ENCODE measurements at regions not wholly inside any gene's neighbourhood (a gene's known extent, or its start where the extent isn't known, plus 50 kb on each side); places are given as distances from the start of the nearest gene placed in this dataset.
A peak's percentile ranks its signal among the peaks of the same experiment; 100 is the strongest.

DNA sequence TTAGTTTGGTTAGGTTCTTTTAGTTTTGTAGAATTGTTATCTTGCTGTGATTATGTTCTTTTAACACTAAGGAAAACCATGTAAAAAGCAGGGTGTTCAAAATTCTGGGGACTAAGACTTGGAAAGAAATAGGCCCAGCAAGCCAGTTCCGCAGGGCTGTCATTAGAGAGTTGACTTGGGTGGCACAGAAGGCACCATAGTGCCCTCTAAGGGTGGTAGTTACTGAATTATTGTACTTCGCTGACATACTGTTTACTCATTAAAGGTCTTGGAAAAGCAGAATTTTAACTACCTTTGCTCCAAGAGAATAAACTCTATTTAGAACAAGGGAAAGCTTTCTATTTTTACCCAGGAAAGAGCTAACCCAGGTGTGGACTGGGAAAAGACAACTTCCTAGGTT is 86.5 kb downstream of the OTUD1 start:
- no peaks in the 10 kb centered on the region; the same call in 1 of the 2 replicates for H3K23me2 ChIP-seq (ENCODE audit: low read depth, low read length)
- H2BK5ac ChIP-seq (ENCODE audit: low read depth, low read length): no peak overlapping the region
- H3K27me3 ChIP-seq (replicated peaks in 1 of 4; ENCODE audit: control insufficient read depth in 3 of 4, extremely low read depth in 1 of 4, insufficient read depth in 3 of 4, low read length in 3 of 4): no peaks in the 10 kb centered on the region
- H3K4me1 ChIP-seq (replicated peaks in 1 of 4; ENCODE audit: control insufficient read depth in 3 of 4, insufficient read depth in 4 of 4, low read length in 3 of 4): no peaks in the 10 kb centered on the region
- no peak overlapping the region for H3K4me3 ChIP-seq (ENCODE audit: extremely low read depth in 1 of 4, insufficient read depth in 2 of 4, low read depth in 3 of 4, low read length in 4 of 4)
- no peak overlapping the region for H2AFZ ChIP-seq (ENCODE audit: low read length)
- H3K56ac ChIP-seq (replicated peaks; ENCODE audit: insufficient read length, low read depth, low read length): no peak overlapping the region
- H4K91ac ChIP-seq (replicated peaks; ENCODE audit: insufficient read length, low read length): no peak overlapping the region
- H3K14ac ChIP-seq (ENCODE audit: insufficient read length): no peak overlapping the region
- no peak overlapping the region for H3K23ac ChIP-seq (ENCODE audit: insufficient read length)
- no peak overlapping the region for H3K4ac ChIP-seq (replicated peaks; ENCODE audit: insufficient read length, low read depth, low read length)
- no peak overlapping the region for H2BK120ac ChIP-seq (replicated peaks; ENCODE audit: low read depth, low read length)
- CTCF ChIA-PET (ENCODE audit: partially characterized antibody): interaction anchor here (0.6 to 2.9 kb wide), 7 partner anchors 9 to 232 kb away, joined by 3 to 10 read pairs (median 3); no protein-coding TSS in a partner anchor
- TF ChIP-seq, protein P1, sequence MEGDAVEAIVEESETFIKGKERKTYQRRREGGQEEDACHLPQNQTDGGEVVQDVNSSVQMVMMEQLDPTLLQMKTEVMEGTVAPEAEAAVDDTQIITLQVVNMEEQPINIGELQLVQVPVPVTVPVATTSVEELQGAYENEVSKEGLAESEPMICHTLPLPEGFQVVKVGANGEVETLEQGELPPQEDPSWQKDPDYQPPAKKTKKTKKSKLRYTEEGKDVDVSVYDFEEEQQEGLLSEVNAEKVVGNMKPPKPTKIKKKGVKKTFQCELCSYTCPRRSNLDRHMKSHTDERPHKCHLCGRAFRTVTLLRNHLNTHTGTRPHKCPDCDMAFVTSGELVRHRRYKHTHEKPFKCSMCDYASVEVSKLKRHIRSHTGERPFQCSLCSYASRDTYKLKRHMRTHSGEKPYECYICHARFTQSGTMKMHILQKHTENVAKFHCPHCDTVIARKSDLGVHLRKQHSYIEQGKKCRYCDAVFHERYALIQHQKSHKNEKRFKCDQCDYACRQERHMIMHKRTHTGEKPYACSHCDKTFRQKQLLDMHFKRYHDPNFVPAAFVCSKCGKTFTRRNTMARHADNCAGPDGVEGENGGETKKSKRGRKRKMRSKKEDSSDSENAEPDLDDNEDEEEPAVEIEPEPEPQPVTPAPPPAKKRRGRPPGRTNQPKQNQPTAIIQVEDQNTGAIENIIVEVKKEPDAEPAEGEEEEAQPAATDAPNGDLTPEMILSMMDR (IDR thresholded peaks at IDR 0.05; ENCODE audit: control extremely low read depth in 1 of 3, insufficient read depth in 1 of 3, low read depth in 1 of 3, low read length in 3 of 3): peak in 2 of 3 experiments; percentile 34 to 41; a peak in 2 of 4 replicates
- no peak for TF ChIP-seq ZNF274 (IDR thresholded peaks at IDR 0.05; ENCODE audit: borderline replicate concordance, extremely low read depth, low read length)
- peak; percentile 61 to 69 for TF ChIP-seq RAD21 (IDR thresholded peaks at IDR 0.05 in 1 of 2, conservative IDR thresholded peaks at IDR 0.05 in 1 of 2; ENCODE audit: low read depth in 2 of 2, low read length in 2 of 2)
- no peak overlapping the region for H4K5ac ChIP-seq (ENCODE audit: insufficient read length, low read depth, low read length)
- H3K9me3 ChIP-seq (ENCODE audit: insufficient read depth in 2 of 2, low read depth in 1 of 2, low read length in 1 of 2): no peaks in the 10 kb centered on the region
- no peaks in the 10 kb centered on the region for H3K36me3 ChIP-seq (ENCODE audit: control insufficient read depth in 2 of 4, insufficient read depth in 4 of 4, low read length in 3 of 4)
- no peak overlapping the region for H2BK12ac ChIP-seq (ENCODE audit: low read depth, low read length)
- no peaks in the 10 kb centered on the region for H3K79me2 ChIP-seq (ENCODE audit: control insufficient read depth in 1 of 2, insufficient read depth in 2 of 2, low read length in 2 of 2)
- POLR2A ChIA-PET (ENCODE audit: partially characterized antibody): no interaction called here
- no peak overlapping the region for H4K8ac ChIP-seq (ENCODE audit: extremely low read depth, insufficient read depth, low read length)
- DNase-seq (ENCODE audit: low read depth in 1 of 2, low spot score in 2 of 2): no peak
- no peaks in the 10 kb centered on the region for H3K79me1 ChIP-seq (ENCODE audit: low read depth, low read length)
- H2AK5ac ChIP-seq (ENCODE audit: low read depth, low read length): no peak overlapping the region
- FAIRE-seq: no peak
- no peak overlapping the region for H3K4me2 ChIP-seq (ENCODE audit: insufficient read depth in 1 of 2, low read depth in 2 of 2, low read length in 2 of 2)
- no peak overlapping the region for H2BK20ac ChIP-seq (ENCODE audit: low read length)
- no peak overlapping the region for H2BK15ac ChIP-seq (ENCODE audit: low read length)
- WGBS, 2 experiments (ENCODE audit: extremely low coverage in 1 of 2, insufficient coverage in 1 of 2, insufficient read length in 1 of 2, insufficient replicate concordance in 2 of 2, low coverage in 1 of 2, low lambda C conversion rate in 2 of 2, missing lambda C conversion rate in 1 of 2): 83% methylated on average over 2 of the region's 2 CpGs; no CpG with 5 or more reads in 1 of the 2 experiments
- no peaks in the 10 kb centered on the region for H4K20me1 ChIP-seq (replicated peaks in 1 of 2; ENCODE audit: control insufficient read depth in 1 of 2, insufficient read depth in 2 of 2, low read length in 2 of 2)
- H3K18ac ChIP-seq (ENCODE audit: extremely low read depth, low read length): no peak overlapping the region
- no peak overlapping the region for H3K9ac ChIP-seq (replicated peaks in 1 of 4; ENCODE audit: extremely low read depth in 1 of 4, low read depth in 3 of 4, low read length in 3 of 4)
- H3K27ac ChIP-seq (ENCODE audit: low read depth, low read length): no peak overlapping the region
